GM23248 (cell line): ENCODE measurements at regions not wholly inside any gene's neighbourhood (a gene's known extent, or its start where the extent isn't known, plus 50 kb on each side); places are given as distances from the start of the nearest gene placed in this dataset.

ENCODE experiments used
- DNase-seq: peaks from one replicate; pipeline ENCODE4 v3.0.0-alpha.2; 2015
- H2AFZ ChIP-seq: fragments of 200-600 bp; sonication (generic); 2 replicates; pipeline ENCODE4 v1.6.1; 2016; ENCODE audit warnings: antibody characterized with exemption
- H3F3A ChIP-seq: fragments of 200-600 bp; sonication (generic); 2 replicates; pipeline ENCODE4 v1.6.1; 2016; ENCODE audit warnings: mild to moderate bottlenecking, antibody characterized with exemption, mixed run types; ENCODE audit not compliant: insufficient read depth
- H3K27ac ChIP-seq: fragments of 200-600 bp; sonication (generic); 2 replicates; pipeline ENCODE4 v1.5.1; 2016; ENCODE audit warnings: mild to moderate bottlenecking
- H3K27me3 ChIP-seq: fragments of 200-600 bp; sonication (generic); replicated peaks from 2 replicates; pipeline ENCODE4 v1.6.1; 2016; ENCODE audit warnings: mild to moderate bottlenecking; ENCODE audit not compliant: insufficient read depth
- H3K36me3 ChIP-seq: fragments of 200-600 bp; sonication (generic); 2 replicates; pipeline ENCODE4 v1.6.1; 2016; ENCODE audit warnings: low read depth, mild to moderate bottlenecking
- H3K4me1 ChIP-seq: fragments of 200-600 bp; sonication (generic); 2 replicates; pipeline ENCODE4 v1.6.1; 2016; ENCODE audit warnings: mild to moderate bottlenecking; ENCODE audit not compliant: insufficient read depth
- H3K4me2 ChIP-seq: fragments of 200-600 bp; sonication (generic); one replicate; pipeline ENCODE4 v1.6.1; 2016; ENCODE audit warnings: mild to moderate bottlenecking; ENCODE audit not compliant: unreplicated experiment
- H3K4me3 ChIP-seq: fragments of 200-600 bp; sonication (generic); 2 replicates; pipeline ENCODE4 v1.5.1; 2016; ENCODE audit warnings: mild to moderate bottlenecking
- H3K79me2 ChIP-seq: fragments of 200-600 bp; sonication (generic); 2 replicates; pipeline ENCODE4 v1.6.1; 2016; ENCODE audit warnings: mild to moderate bottlenecking; ENCODE audit not compliant: insufficient read depth
- H3K9ac ChIP-seq: fragments of 200-600 bp; sonication (generic); 2 replicates; pipeline ENCODE4 v1.6.1; 2016; ENCODE audit warnings: mild to moderate bottlenecking
- H3K9me2 ChIP-seq: fragments of 200-600 bp; sonication (generic); 2 replicates; pipeline ENCODE4 v1.6.1; 2016; ENCODE audit warnings: mixed run types, mild to moderate bottlenecking, moderate library complexity; ENCODE audit not compliant: insufficient read depth
- H3K9me3 ChIP-seq: fragments of 200-600 bp; sonication (generic); one replicate; pipeline ENCODE4 v1.6.1; 2017; ENCODE audit warnings: low read depth
- H4K20me1 ChIP-seq: fragments of 200-600 bp; sonication (generic); 2 replicates; pipeline ENCODE4 v1.6.0; 2016; ENCODE audit not compliant: insufficient read depth
- EZH2 ChIP-seq: fragments of 200-600 bp; sonication (generic); IDR thresholded peaks from 2 replicates; pipeline ENCODE4 v1.6.1; 2018; ENCODE audit warnings: antibody characterized with exemption, mild to moderate bottlenecking; ENCODE audit not compliant: insufficient read depth, poor library complexity, severe bottlenecking
- EZH2phosphoT487 ChIP-seq: fragments of 200-600 bp; sonication (generic); IDR thresholded peaks from 2 replicates; pipeline ENCODE4 v1.6.1; 2018; ENCODE audit warnings: antibody characterized with exemption, moderate library complexity, mild to moderate bottlenecking, low read depth; ENCODE audit not compliant: insufficient read depth
- WGBS, 2 experiments: methylation state at CpG; one replicate each; pipeline ENCODE4 v1.1.6; 2015 to 2017; ENCODE audit warnings: low lambda C conversion rate in 2 of 2, low coverage in 1 of 2; ENCODE audit errors: missing lambda C conversion rate in 2 of 2; 5-methylcytosine and 5-hydroxymethylcytosine counted together
- in situ Hi-C: fragments of 300-500 bp; cut with MboI; formaldehyde crosslinking; loops from 2 replicates; pipeline ENCODE4 v1.15.0; 2020

DNA sequence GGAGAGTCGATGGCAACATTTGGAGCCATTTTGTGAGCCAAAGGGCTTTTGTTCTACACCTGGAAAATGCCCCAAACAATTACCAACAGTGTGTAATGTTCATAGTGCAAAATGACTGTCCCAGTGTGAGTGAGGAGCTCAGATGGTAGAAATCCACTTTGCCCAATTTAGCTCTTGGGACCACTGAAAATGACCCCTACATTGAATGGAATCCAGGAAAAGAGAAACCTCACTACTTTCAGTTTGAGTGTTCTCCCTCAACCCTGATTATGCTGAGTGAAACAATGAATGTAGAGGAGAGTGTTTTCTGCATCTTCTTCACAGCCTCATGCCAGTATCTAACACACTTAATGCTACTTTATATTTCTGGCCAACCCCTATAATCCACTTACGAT lies 84.9 kb upstream of the NRN1 start:
- Histone ChIP-seq H2AFZ (no peak overlapping the region), H3K27me3 (no peaks in the 10 kb centered on the region), H3K9me3 (no peaks in the 10 kb centered on the region), H3K4me1 (no peaks in the 10 kb centered on the region), H3K4me2 (no peak overlapping the region), H3K36me3 (no peaks in the 10 kb centered on the region), H3K4me3 (no peak overlapping the region), H3K9ac (no peak overlapping the region), H4K20me1 (no peaks in the 10 kb centered on the region), H3K79me2 (no peaks in the 10 kb centered on the region), H3K9me2 (no peaks in the 10 kb centered on the region), H3F3A (no peaks in the 10 kb centered on the region), H3K27ac (no peak overlapping the region)
- TF ChIP-seq EZH2phosphoT487 (no peak), EZH2 (no peak)
- 55 to 58% methylated on average over 2 of the region's 2 CpGs for WGBS, 2 experiments
- in situ Hi-C loops, result no loop called here
- DNase-seq, result no peak

DNA sequence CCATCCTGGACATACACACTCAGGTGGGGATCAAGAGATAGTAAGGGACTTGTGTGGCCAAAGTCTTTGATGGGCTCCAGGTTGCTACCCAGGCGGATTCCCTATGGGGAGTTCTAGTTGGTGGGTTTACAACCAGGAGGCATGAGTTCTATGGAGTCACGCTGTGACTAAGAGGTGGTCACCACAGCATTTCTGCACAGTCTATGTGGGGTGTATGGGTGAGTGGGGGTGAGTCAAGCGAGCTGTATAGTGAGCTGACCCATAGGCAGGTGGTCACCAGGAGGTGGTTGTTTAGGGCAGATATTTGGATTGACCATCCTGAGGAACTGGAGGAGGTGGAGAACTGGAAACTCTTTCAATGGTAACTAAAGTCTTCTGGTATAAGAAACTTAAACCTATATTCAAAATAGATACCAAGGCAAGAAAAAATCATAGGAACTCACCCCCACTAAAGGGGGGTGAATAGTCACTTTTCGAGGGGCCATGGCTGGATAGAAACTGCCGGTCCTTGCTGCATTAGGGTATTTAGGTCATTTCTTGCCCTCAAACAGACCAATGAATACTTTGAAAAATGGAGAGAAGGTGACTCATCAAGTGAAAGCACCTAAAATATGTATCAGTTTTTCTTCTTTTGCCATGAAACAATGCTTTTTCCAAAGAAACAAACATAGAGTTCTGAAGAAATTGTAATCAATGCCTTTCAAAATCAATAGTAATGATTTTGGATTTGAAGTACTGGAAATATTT lies 84.3 kb upstream of the NRN1 start:
- Histone ChIP-seq H3K36me3 (no peaks in the 10 kb centered on the region), H3K4me3 (no peak overlapping the region), H3K79me2 (no peaks in the 10 kb centered on the region), H3F3A (no peaks in the 10 kb centered on the region), H3K4me1 (no peaks in the 10 kb centered on the region), H2AFZ (no peak overlapping the region), H3K9me3 (no peaks in the 10 kb centered on the region), H4K20me1 (no peaks in the 10 kb centered on the region), H3K27ac (no peak overlapping the region), H3K9ac (no peak overlapping the region), H3K4me2 (no peak overlapping the region), H3K27me3 (no peaks in the 10 kb centered on the region), H3K9me2 (no peaks in the 10 kb centered on the region)
- 32 to 37% methylated on average over 5 of the region's 5 CpGs for WGBS, 2 experiments
- TF ChIP-seq EZH2 (no peak), EZH2phosphoT487 (no peak)
- in situ Hi-C loops, result no loop called here
- DNase-seq, result no peak

DNA sequence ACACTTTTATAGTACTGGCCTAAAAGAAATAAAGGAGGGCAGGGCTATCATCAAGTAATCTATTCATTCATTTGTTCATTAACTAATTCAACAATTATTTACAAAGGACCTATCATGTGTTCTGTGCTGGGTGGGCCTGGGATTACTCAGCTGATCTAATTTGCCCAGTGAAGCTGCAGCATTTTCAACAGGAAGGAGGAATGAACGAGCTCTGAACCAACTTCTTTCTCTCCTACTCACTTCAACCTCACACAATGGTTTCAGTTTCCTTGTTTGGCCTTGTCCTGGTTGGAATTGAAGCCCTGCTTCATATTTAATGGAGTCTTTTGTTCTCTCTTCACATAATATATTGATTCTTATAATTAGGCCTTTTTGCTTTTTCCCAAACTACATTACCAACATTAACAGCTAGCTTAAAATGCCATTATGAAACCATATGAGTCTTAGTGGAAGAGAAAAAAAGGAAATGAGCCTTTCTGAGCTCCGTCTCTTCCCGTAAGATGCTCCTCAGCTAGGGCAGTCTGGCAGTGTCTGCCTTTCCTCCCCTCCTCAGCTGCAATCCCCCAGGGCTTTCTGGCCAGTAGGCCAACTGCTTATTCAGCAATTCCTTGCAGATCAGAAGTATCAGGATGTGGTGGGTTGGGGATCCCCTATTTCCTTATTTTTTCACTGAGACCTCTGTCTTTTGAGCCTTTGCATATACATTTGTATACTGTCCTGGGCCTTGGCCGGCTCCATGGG lies 79.4 kb upstream of the NRN1 start:
- WGBS, 2 experiments, result 27 to 33% methylated on average over 4 of the region's 4 CpGs
- H3K4me3 ChIP-seq, result no peak overlapping the region

DNA sequence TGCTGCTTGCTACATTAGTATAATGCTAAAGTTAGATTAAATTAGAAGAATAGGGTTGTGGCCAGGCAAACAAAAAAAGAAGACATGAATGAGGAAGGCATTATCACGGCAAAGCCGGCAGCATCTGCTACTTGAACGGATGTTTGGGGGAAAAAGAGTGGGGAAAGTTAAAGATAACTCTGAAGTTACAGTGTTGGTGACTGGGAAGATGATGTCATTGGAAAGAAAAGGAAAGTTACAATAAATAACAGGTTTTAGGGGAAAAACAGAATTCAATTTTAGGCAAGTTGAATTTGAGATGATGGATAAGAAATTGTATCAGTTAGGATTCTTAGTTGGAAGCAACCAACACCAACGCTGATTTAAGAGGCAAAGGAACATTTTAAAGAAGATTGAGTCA lies 74.2 kb upstream of the NRN1 start:
- Histone ChIP-seq H3K27me3 (no peaks in the 10 kb centered on the region), H3K9me2 (no peaks in the 10 kb centered on the region), H3K27ac (no peak overlapping the region), H3K36me3 (no peaks in the 10 kb centered on the region), H3F3A (no peaks in the 10 kb centered on the region), H3K79me2 (no peaks in the 10 kb centered on the region), H3K4me3 (no peak overlapping the region), H2AFZ (no peak overlapping the region), H3K4me1 (no peaks in the 10 kb centered on the region), H4K20me1 (no peaks in the 10 kb centered on the region), H3K4me2 (no peak overlapping the region), H3K9me3 (no peaks in the 10 kb centered on the region), H3K9ac (no peak overlapping the region)
- TF ChIP-seq EZH2phosphoT487 (no peak), EZH2 (no peak)
- in situ Hi-C loops, result no loop called here
- WGBS, 2 experiments, result 30 to 34% methylated on average over 4 of the region's 4 CpGs
- DNase-seq, result no peak

More for the DNA sequence above, 79.4 kb upstream of the NRN1 start:
- Histone ChIP-seq H3F3A (no peaks in the 10 kb centered on the region), H2AFZ (no peak overlapping the region), H3K79me2 (no peaks in the 10 kb centered on the region), H3K9me2 (no peaks in the 10 kb centered on the region), H3K27ac (no peak overlapping the region), H3K27me3 (no peaks in the 10 kb centered on the region), H3K4me2 (no peak overlapping the region), H3K4me1 (no peaks in the 10 kb centered on the region), H3K9ac (no peak overlapping the region), H3K9me3 (no peaks in the 10 kb centered on the region), H4K20me1 (no peaks in the 10 kb centered on the region), H3K36me3 (no peaks in the 10 kb centered on the region)
- no peak for TF ChIP-seq EZH2
- in situ Hi-C loops, result no loop called here
- DNase-seq, result no peak
